ENCODE measurements at regions not wholly inside any gene's neighbourhood (a gene's known extent, or its start where the extent isn't known, plus 50 kb on each side); places are given as distances from the start of the nearest gene placed in this dataset.

DNA sequence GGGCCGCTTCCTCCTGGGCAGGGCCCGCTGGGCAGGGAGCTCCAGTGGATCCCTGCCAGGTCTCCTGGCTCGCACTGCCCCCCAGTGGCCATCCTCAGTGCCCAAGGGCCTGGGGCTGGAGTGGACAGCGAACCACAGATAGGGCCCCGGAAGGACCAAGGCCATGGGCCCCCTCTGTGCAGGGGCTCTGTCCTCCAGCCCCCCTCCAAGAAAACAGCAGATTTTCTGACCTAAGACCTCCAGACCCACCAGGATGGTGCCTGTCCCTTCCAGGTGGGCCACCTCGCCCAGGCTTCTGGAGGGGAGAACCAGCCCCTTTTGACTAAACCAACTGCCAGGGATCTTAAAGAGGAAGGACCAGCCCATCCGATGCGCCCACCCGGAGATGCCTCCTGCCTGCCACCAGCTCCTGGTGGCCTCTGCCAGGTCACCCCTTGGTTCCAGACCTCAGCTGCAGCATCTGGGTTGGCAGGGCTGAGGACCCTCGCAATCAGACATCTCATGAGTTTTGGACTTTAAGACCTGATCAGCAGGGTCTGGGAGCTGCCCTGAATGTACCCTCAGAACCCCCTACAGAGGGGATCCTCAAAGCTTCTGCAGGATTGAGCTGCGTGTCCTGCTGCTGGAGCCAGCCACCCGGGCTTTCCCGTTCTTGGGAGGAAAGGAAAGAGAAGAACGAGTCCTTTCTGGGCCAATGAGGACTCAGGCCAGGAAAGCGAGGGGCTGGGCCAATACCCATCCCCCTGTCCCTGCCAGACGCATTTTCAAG is 325.8 kb upstream of the DIO3 start:
- TF ChIP-seq, protein P1, sequence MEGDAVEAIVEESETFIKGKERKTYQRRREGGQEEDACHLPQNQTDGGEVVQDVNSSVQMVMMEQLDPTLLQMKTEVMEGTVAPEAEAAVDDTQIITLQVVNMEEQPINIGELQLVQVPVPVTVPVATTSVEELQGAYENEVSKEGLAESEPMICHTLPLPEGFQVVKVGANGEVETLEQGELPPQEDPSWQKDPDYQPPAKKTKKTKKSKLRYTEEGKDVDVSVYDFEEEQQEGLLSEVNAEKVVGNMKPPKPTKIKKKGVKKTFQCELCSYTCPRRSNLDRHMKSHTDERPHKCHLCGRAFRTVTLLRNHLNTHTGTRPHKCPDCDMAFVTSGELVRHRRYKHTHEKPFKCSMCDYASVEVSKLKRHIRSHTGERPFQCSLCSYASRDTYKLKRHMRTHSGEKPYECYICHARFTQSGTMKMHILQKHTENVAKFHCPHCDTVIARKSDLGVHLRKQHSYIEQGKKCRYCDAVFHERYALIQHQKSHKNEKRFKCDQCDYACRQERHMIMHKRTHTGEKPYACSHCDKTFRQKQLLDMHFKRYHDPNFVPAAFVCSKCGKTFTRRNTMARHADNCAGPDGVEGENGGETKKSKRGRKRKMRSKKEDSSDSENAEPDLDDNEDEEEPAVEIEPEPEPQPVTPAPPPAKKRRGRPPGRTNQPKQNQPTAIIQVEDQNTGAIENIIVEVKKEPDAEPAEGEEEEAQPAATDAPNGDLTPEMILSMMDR (IDR thresholded peaks at IDR 0.05): peak; percentile 85
- TF ChIP-seq POLR2AphosphoS5 (IDR thresholded peaks at IDR 0.05; ENCODE audit: low read depth, low read length): no peak

All from Panc1 (cell line).